Fibroblast of villous mesenchyme (primary cell): ENCODE measurements at regions not wholly inside any gene's neighbourhood (a gene's known extent, or its start where the extent isn't known, plus 50 kb on each side); places are given as distances from the start of the nearest gene placed in this dataset.
A peak's percentile ranks its signal among the peaks of the same experiment; 100 is the strongest.

Experiments
- DNase-seq: peaks from one replicate; pipeline ENCODE4 v3.0.0-alpha.2; 2010; ENCODE audit warnings: low read depth
- H3K4me3 ChIP-seq: 2 replicates; pipeline ENCODE4 v1.5.1; 2011; ENCODE audit warnings: low read depth, mild to moderate bottlenecking, low read length
- TF ChIP-seq, protein P1 (sequence below): IDR thresholded peaks from 2 replicates; pipeline ENCODE4 v1.5.1; 2012; ENCODE audit warnings: low read depth, mild to moderate bottlenecking, low read length; ENCODE audit not compliant: insufficient read depth

- H3K4me3 ChIP-seq = no peak overlapping the region
- DNase-seq = no peak
- TF ChIP-seq, protein P1, sequence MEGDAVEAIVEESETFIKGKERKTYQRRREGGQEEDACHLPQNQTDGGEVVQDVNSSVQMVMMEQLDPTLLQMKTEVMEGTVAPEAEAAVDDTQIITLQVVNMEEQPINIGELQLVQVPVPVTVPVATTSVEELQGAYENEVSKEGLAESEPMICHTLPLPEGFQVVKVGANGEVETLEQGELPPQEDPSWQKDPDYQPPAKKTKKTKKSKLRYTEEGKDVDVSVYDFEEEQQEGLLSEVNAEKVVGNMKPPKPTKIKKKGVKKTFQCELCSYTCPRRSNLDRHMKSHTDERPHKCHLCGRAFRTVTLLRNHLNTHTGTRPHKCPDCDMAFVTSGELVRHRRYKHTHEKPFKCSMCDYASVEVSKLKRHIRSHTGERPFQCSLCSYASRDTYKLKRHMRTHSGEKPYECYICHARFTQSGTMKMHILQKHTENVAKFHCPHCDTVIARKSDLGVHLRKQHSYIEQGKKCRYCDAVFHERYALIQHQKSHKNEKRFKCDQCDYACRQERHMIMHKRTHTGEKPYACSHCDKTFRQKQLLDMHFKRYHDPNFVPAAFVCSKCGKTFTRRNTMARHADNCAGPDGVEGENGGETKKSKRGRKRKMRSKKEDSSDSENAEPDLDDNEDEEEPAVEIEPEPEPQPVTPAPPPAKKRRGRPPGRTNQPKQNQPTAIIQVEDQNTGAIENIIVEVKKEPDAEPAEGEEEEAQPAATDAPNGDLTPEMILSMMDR = no peak
Measured at GRCh38 chr20:40844332-40844731, 155.3 kb upstream of the MAFB start.

GRCh38 chr20:40848096-40848495 is 159.1 kb upstream of the MAFB start:
- no peak for DNase-seq
- TF ChIP-seq, protein P1 = no peak

DNA sequence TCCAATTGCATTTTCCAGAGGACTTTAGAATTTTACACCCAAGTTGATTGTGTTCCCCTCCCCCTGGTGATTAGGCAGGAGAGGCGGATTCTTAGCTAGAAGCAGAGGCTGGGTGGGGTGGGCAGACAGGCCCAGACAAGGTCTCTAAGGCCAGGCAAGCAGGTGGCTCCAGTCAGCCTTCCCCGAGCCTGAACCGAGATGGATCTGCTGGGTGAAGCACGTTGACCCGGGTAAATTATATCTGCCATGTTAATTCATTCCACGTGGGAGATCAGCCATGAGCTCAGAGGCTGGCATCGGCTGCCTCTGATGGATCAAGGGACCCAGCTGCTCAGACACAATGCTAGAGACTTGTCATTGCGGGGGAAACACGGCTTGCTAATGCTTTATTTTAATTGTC is 159.5 kb upstream of the MAFB start:
- TF ChIP-seq, protein P1 = no peak
- H3K4me3 ChIP-seq = no peak overlapping the region
- no peak for DNase-seq

More at GRCh38 chr20:40848096-40848495, 159.1 kb upstream of the MAFB start:
- no peak overlapping the region for H3K4me3 ChIP-seq

GRCh38 chr20:40849456-40849855 is 160.4 kb upstream of the MAFB start:
- TF ChIP-seq, protein P1 = no peak
- DNase-seq = no peak
- H3K4me3 ChIP-seq = no peak overlapping the region

DNA sequence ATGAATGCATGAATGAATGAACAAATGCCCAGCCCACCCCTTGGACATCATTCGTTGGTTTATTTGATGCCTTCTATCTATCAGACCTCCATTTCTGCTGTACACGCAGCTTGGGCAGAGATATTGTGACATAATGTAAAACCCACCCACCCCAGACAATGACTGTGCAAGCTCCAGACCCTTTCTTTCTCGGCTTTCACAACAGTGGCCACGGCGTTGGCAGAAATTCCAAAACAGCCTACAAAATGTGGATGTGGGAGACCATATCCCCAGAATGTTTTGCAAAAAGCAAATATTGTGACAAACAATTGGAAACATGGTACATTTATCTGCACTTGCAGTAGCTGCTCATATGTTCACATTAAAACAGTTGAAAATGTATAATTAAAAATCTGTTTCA is 162.0 kb upstream of the MAFB start:
- DNase-seq = peak; percentile 2
- TF ChIP-seq, protein P1 = no peak
- H3K4me3 ChIP-seq = no peak overlapping the region

- no peak for DNase-seq
- TF ChIP-seq, protein P1 = no peak
- H3K4me3 ChIP-seq = no peak overlapping the region
Measured at GRCh38 chr20:40855269-40855668, 166.2 kb upstream of the MAFB start.

GRCh38 chr20:40856653-40857052 is 167.6 kb upstream of the MAFB start:
- TF ChIP-seq, protein P1 = no peak
- no peak overlapping the region for H3K4me3 ChIP-seq
- DNase-seq = no peak
